H1 (cell line): ENCODE measurements at regions not wholly inside any gene's neighbourhood (a gene's known extent, or its start where the extent isn't known, plus 50 kb on each side); places are given as distances from the start of the nearest gene placed in this dataset.
"Not testable (repeated sequence)": the region's sequence is repeated elsewhere in the genome, so short reads cannot be mapped to it uniquely, and the experiment has no call there.

ENCODE experiments used
- CTCF ChIA-PET: fragments of 300-600 bp; sonication (Branson Sonifier 250); formaldehyde crosslinking; loops from one replicate; lab custom pipeline; 2021; ENCODE audit not compliant: partially characterized antibody; lab: Charles Lee
- POLR2A ChIA-PET: fragments of 300-600 bp; sonication (Branson Sonifier 250); formaldehyde crosslinking; loops from one replicate; lab custom pipeline; 2021; ENCODE audit warnings: inconsistent platforms; ENCODE audit not compliant: partially characterized antibody; lab: Charles Lee
- DNase-seq, 2 experiments: peaks; one replicate each; pipeline versions ENCODE4 v3.0.0 to v3.0.0-alpha.2; 2010 to 2022; ENCODE audit warnings: low spot score in 2 of 2, low read depth in 1 of 2, mixed read lengths in 1 of 2
- FAIRE-seq: peaks from 2 replicates; lab custom pipeline; 2011; peaks lifted over from hg19 to GRCh38; lab: Jason Lieb, UNC
- H2AFZ ChIP-seq: 2 replicates; pipeline ENCODE4 v1.8.1; 2012; ENCODE audit warnings: low read length, inconsistent platforms
- H2AK5ac ChIP-seq: 2 replicates; pipeline ENCODE4 v1.6.1; 2013; ENCODE audit warnings: low read depth, low read length
- H2BK120ac ChIP-seq: replicated peaks from 2 replicates; pipeline ENCODE3; 2013; ENCODE audit warnings: low read depth, low read length, inconsistent platforms
- H2BK12ac ChIP-seq: 2 replicates; pipeline ENCODE4 v1.6.1; 2013; ENCODE audit warnings: low read depth, low read length
- H2BK15ac ChIP-seq: 2 replicates; pipeline ENCODE4 v1.6.1; 2013; ENCODE audit warnings: low read length
- H2BK20ac ChIP-seq: 2 replicates; pipeline ENCODE4 v1.6.1; 2013; ENCODE audit warnings: low read length
- H2BK5ac ChIP-seq: 2 replicates; pipeline ENCODE4 v1.6.1; 2013; ENCODE audit warnings: low read depth, low read length
- H3K14ac ChIP-seq: 2 replicates; pipeline ENCODE4 v1.6.1; 2013; ENCODE audit warnings: inconsistent platforms; ENCODE audit not compliant: insufficient read length
- H3K18ac ChIP-seq: 2 replicates; pipeline ENCODE4 v1.6.1; 2013; ENCODE audit warnings: low read length; ENCODE audit errors: extremely low read depth
- H3K23ac ChIP-seq: 2 replicates; pipeline ENCODE4 v1.6.1; 2013; ENCODE audit warnings: inconsistent platforms; ENCODE audit not compliant: insufficient read length
- H3K23me2 ChIP-seq: 2 replicates; pipeline ENCODE4 v1.6.1; 2013; ENCODE audit warnings: low read depth, low read length
- H3K27ac ChIP-seq: 2 replicates; pipeline ENCODE4 v1.6.1; 2011; ENCODE audit warnings: low read depth, low read length, inconsistent platforms
- H3K27me3 ChIP-seq, 4 experiments: replicated peaks in 1 of 4; 1 replicate in 1 of 4; 2 replicates in 3 of 4; pipeline versions ENCODE4 v1.6.1 to v1.8.1; 2011 to 2013; ENCODE audit warnings: low read length in 3 of 4, mild to moderate bottlenecking in 3 of 4, inconsistent platforms in 2 of 4, mixed read lengths in 2 of 4, moderate library complexity in 1 of 4; ENCODE audit not compliant: control insufficient read depth in 3 of 4, insufficient read depth in 3 of 4; ENCODE audit errors: extremely low read depth in 1 of 4
- H3K36me3 ChIP-seq, 4 experiments: 2 replicates each; pipeline versions ENCODE4 v1.6.1 to v1.8.1; 2011 to 2013; ENCODE audit warnings: mild to moderate bottlenecking in 4 of 4, low read length in 3 of 4, moderate library complexity in 2 of 4, control low read depth in 1 of 4, inconsistent platforms in 1 of 4; ENCODE audit not compliant: insufficient read depth in 4 of 4, control insufficient read depth in 2 of 4
- H3K4ac ChIP-seq: replicated peaks from 2 replicates; pipeline ENCODE3; 2013; ENCODE audit warnings: low read length, low read depth, mixed read lengths, inconsistent platforms; ENCODE audit not compliant: insufficient read length
- H3K4me1 ChIP-seq, 4 experiments: replicated peaks in 1 of 4; 1 replicate in 1 of 4; 2 replicates in 3 of 4; pipeline versions ENCODE4 v1.6.1 to v1.8.1; 2011 to 2013; ENCODE audit warnings: low read length in 3 of 4, inconsistent platforms in 2 of 4, mixed read lengths in 1 of 4; ENCODE audit not compliant: insufficient read depth in 4 of 4, control insufficient read depth in 3 of 4
- H3K4me2 ChIP-seq, 2 experiments: 2 replicates each; pipeline versions ENCODE4 v1.6.1 to v1.8.1; 2011 to 2013; ENCODE audit warnings: low read depth in 2 of 2, low read length in 2 of 2, control low read depth in 1 of 2, inconsistent platforms in 1 of 2, mild to moderate bottlenecking in 1 of 2; ENCODE audit not compliant: insufficient read depth in 1 of 2
- H3K4me3 ChIP-seq, 4 experiments: fragments of 200-600, 300-600 bp in 1 of 4; sonication (generic), shearing (Covaris generic), sonication (Bioruptor Twin) in 1 of 4; 2 replicates each; pipeline versions ENCODE4 v1.5.1 to v1.8.1; 2011 to 2016; ENCODE audit warnings: low read length in 4 of 4, low read depth in 3 of 4, control low read depth in 2 of 4, inconsistent platforms in 2 of 4, mild to moderate bottlenecking in 2 of 4, mixed read lengths in 1 of 4, moderate library complexity in 1 of 4; ENCODE audit not compliant: insufficient read depth in 2 of 4; ENCODE audit errors: extremely low read depth in 1 of 4
- H3K56ac ChIP-seq: replicated peaks from 2 replicates; pipeline ENCODE3; 2013; ENCODE audit warnings: low read depth, mild to moderate bottlenecking, mixed read lengths, low read length, inconsistent platforms; ENCODE audit not compliant: insufficient read length
- H3K79me1 ChIP-seq: 2 replicates; pipeline ENCODE4 v1.6.1; 2013; ENCODE audit warnings: low read depth, low read length, control low read depth
- H3K79me2 ChIP-seq, 2 experiments: 2 replicates each; pipeline versions ENCODE4 v1.6.1 to v1.8.1; 2012 to 2013; ENCODE audit warnings: low read length in 2 of 2, mild to moderate bottlenecking in 2 of 2, inconsistent platforms in 1 of 2; ENCODE audit not compliant: insufficient read depth in 2 of 2, control insufficient read depth in 1 of 2
- H3K9ac ChIP-seq, 4 experiments: replicated peaks in 1 of 4; 1 replicate in 1 of 4; 2 replicates in 3 of 4; pipeline versions ENCODE4 v1.6.1 to v1.8.1; 2011 to 2013; ENCODE audit warnings: low read depth in 3 of 4, low read length in 3 of 4, control low read depth in 2 of 4, mild to moderate bottlenecking in 2 of 4, moderate library complexity in 2 of 4, inconsistent platforms in 1 of 4; ENCODE audit errors: extremely low read depth in 1 of 4
- H3K9me3 ChIP-seq, 2 experiments: 2 replicates each; pipeline versions ENCODE4 v1.6.1 to v1.8.1; 2012 to 2013; ENCODE audit warnings: mild to moderate bottlenecking in 2 of 2, moderate library complexity in 2 of 2, control low read depth in 1 of 2, inconsistent platforms in 1 of 2, low read depth in 1 of 2, low read length in 1 of 2, mixed read lengths in 1 of 2; ENCODE audit not compliant: insufficient read depth in 2 of 2
- H4K20me1 ChIP-seq, 2 experiments: replicated peaks in 1 of 2; 2 replicates each; pipeline versions ENCODE3 to v1.8.1; 2011 to 2013; ENCODE audit warnings: inconsistent platforms in 2 of 2, low read length in 2 of 2, mild to moderate bottlenecking in 1 of 2; ENCODE audit not compliant: insufficient read depth in 2 of 2, control insufficient read depth in 1 of 2
- H4K5ac ChIP-seq: 2 replicates; pipeline ENCODE4 v1.6.1; 2013; ENCODE audit warnings: low read length, low read depth, mixed read lengths, inconsistent platforms; ENCODE audit not compliant: insufficient read length
- H4K8ac ChIP-seq: 2 replicates; pipeline ENCODE4 v1.8.0; 2013; ENCODE audit warnings: mild to moderate bottlenecking, moderate library complexity, low read length, inconsistent platforms; ENCODE audit not compliant: insufficient read depth; ENCODE audit errors: extremely low read depth
- H4K91ac ChIP-seq: replicated peaks from 2 replicates; pipeline ENCODE3; 2013; ENCODE audit warnings: low read length, mixed read lengths, inconsistent platforms; ENCODE audit not compliant: insufficient read length
- WGBS, 2 experiments: shearing (Covaris generic) in 1 of 2; methylation state at CpG; one replicate each; pipeline versions ENCODE4 v1.1.6 to v1.1.7; 2013 to 2015; ENCODE audit warnings: low lambda C conversion rate in 2 of 2, mixed read lengths in 2 of 2, inconsistent platforms in 1 of 2, low coverage in 1 of 2, missing lambda C conversion rate in 1 of 2; ENCODE audit not compliant: insufficient replicate concordance in 2 of 2, insufficient coverage in 1 of 2, insufficient read length in 1 of 2; ENCODE audit errors: extremely low coverage in 1 of 2, missing lambda C conversion rate in 1 of 2; 5-methylcytosine and 5-hydroxymethylcytosine counted together

- H3K4me3 ChIP-seq, H4K8ac ChIP-seq, H3K4me2 ChIP-seq, H2BK5ac ChIP-seq, H2BK20ac ChIP-seq, CTCF ChIA-PET, H3K4ac ChIP-seq, H3K27ac ChIP-seq, H3K4me1 ChIP-seq, POLR2A ChIA-PET, H4K20me1 ChIP-seq, H3K56ac ChIP-seq, FAIRE-seq, H3K23ac ChIP-seq, H2AFZ ChIP-seq, H2AK5ac ChIP-seq, H4K5ac ChIP-seq, H2BK120ac ChIP-seq, H3K9ac ChIP-seq, H2BK12ac ChIP-seq, H3K27me3 ChIP-seq, DNase-seq, H3K14ac ChIP-seq, H3K9me3 ChIP-seq, H3K36me3 ChIP-seq, H3K79me1 ChIP-seq, H2BK15ac ChIP-seq, H3K18ac ChIP-seq, H4K91ac ChIP-seq, H3K79me2 ChIP-seq, H3K23me2 ChIP-seq: not testable (repeated sequence)
- 91% methylated on average over 3 of the region's 3 CpGs; no CpG with 5 or more reads in 1 of the 2 experiments for WGBS, 2 experiments
These were observed 563.5 kb downstream of the RPIA start for GRCh38 chr2:89255013-89255412.

DNA sequence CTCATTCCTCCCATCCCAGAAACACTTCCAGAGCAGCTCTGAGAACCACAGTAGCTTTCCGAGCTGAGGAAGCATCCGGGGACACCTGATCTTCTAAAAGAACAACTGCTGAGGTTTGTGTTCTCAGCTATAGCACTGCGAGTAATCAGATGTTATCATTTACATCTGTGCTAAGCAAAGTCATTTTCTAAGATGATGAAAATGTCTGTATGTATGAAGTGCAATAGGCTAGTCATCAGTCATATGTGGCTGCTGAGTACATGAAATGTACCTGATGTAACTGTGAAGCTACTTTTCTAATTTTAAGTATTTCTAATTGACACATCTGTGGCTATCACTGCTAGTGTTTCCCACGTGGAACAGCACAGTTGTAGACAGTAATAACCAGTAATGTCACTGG, 582.0 kb downstream of the RPIA start:
- H3K4me3 ChIP-seq, H3K23ac ChIP-seq, H2AFZ ChIP-seq, H3K27ac ChIP-seq, H2AK5ac ChIP-seq, H4K20me1 ChIP-seq, H3K4me2 ChIP-seq, H4K91ac ChIP-seq, H3K9ac ChIP-seq, H3K14ac ChIP-seq, H2BK15ac ChIP-seq, H3K27me3 ChIP-seq, H2BK120ac ChIP-seq, POLR2A ChIA-PET, H3K4me1 ChIP-seq, H2BK20ac ChIP-seq, H3K18ac ChIP-seq, H2BK12ac ChIP-seq, FAIRE-seq, CTCF ChIA-PET, H3K4ac ChIP-seq, H4K8ac ChIP-seq, H4K5ac ChIP-seq, H3K56ac ChIP-seq, H3K36me3 ChIP-seq, H3K79me2 ChIP-seq, H3K79me1 ChIP-seq, DNase-seq, H3K9me3 ChIP-seq, H3K23me2 ChIP-seq, H2BK5ac ChIP-seq: not testable (repeated sequence)
- WGBS, 2 experiments = 73% methylated on average over 3 of the region's 4 CpGs; no CpG with 5 or more reads in 1 of the 2 experiments
